ENCODE measurements at regions not wholly inside any gene's neighbourhood (a gene's known extent, or its start where the extent isn't known, plus 50 kb on each side); places are given as distances from the start of the nearest gene placed in this dataset.

DNA sequence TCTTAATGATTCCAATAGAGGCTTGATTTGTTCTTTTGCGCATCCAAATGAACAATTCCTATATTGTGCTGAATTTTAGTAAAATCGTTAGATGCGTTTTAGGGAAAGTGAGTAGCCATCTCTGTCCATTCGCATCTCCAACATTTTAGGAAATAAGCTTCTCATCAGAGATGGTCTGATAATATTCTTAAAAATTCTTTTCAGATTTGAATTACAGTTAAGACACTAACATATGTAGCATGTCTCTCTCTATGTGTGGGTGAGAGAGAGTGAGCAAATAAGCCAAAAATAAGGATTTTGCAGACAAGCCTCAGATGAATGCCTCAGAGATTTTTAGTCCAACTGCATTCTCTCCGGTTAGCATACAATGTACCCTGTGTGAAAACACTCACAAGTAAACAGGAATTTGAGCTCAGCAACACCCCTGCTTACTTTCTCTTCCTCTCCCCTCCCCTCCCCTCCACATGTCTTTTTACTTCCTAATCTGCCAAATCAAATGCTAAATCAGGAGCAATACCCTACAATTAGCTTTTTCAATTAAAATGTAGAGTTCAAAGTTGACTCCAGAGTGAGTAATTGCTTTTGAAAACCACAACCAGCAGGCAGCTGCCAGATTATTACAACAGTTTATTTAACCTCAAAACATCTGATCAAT, 354.4 kb downstream of the CRPPA start:
- TF ChIP-seq, protein P1, sequence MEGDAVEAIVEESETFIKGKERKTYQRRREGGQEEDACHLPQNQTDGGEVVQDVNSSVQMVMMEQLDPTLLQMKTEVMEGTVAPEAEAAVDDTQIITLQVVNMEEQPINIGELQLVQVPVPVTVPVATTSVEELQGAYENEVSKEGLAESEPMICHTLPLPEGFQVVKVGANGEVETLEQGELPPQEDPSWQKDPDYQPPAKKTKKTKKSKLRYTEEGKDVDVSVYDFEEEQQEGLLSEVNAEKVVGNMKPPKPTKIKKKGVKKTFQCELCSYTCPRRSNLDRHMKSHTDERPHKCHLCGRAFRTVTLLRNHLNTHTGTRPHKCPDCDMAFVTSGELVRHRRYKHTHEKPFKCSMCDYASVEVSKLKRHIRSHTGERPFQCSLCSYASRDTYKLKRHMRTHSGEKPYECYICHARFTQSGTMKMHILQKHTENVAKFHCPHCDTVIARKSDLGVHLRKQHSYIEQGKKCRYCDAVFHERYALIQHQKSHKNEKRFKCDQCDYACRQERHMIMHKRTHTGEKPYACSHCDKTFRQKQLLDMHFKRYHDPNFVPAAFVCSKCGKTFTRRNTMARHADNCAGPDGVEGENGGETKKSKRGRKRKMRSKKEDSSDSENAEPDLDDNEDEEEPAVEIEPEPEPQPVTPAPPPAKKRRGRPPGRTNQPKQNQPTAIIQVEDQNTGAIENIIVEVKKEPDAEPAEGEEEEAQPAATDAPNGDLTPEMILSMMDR (IDR thresholded peaks at IDR 0.05; ENCODE audit: low read depth, low read length, poor library complexity, severe bottlenecking), result no peak
- TF ChIP-seq EZH2phosphoT487 (IDR thresholded peaks at IDR 0.05; ENCODE audit: borderline replicate concordance, low read length), result no peak

All from DOHH2 (cell line).